HFF-Myc (cell line): ENCODE measurements at regions not wholly inside any gene's neighbourhood (a gene's known extent, or its start where the extent isn't known, plus 50 kb on each side); places are given as distances from the start of the nearest gene placed in this dataset.
"Not testable (repeated sequence)": the region's sequence is repeated elsewhere in the genome, so short reads cannot be mapped to it uniquely, and the experiment has no call there.

Source experiments
- DNase-seq: peaks from one replicate; pipeline ENCODE4 v3.0.0-alpha.2; 2011; ENCODE audit warnings: low read depth; ENCODE audit errors: extremely low read depth
- H3K4me3 ChIP-seq: replicated peaks from 2 replicates; pipeline ENCODE4 v1.5.1; 2011; ENCODE audit warnings: low read depth, mild to moderate bottlenecking, control low read depth, low read length
- CTCF ChIP-seq: IDR thresholded peaks from 2 replicates; pipeline ENCODE4 v1.5.1; 2012; ENCODE audit warnings: mild to moderate bottlenecking, low read depth, low read length, control low read depth; ENCODE audit errors: missing control alignments

- no peak overlapping the region for H3K4me3 ChIP-seq
- no peak for DNase-seq
- TF ChIP-seq CTCF: no peak
Measured at GRCh38 chr20:6355754-6356451, 233.1 kb upstream of the FERMT1 start.

GRCh38 chr20:6348908-6349307 lies 226.1 kb upstream of the FERMT1 start:
- TF ChIP-seq CTCF: no peak
- DNase-seq: no peak
- H3K4me3 ChIP-seq: no peak overlapping the region

- no peak for TF ChIP-seq CTCF
- no peak for DNase-seq
- no peak overlapping the region for H3K4me3 ChIP-seq
Measured at GRCh38 chr20:6347916-6348315, 225.1 kb upstream of the FERMT1 start.

- no peak overlapping the region for H3K4me3 ChIP-seq
- TF ChIP-seq CTCF: no peak
- DNase-seq: no peak
Measured at GRCh38 chr20:6341491-6341890, 218.7 kb upstream of the FERMT1 start.

GRCh38 chr20:6339176-6339575 lies 216.3 kb upstream of the FERMT1 start:
- DNase-seq: no peak
- TF ChIP-seq CTCF: no peak

GRCh38 chr20:6333110-6333509 lies 210.3 kb upstream of the FERMT1 start:
- TF ChIP-seq CTCF: no peak
- no peak for DNase-seq
- no peak overlapping the region for H3K4me3 ChIP-seq

More at GRCh38 chr20:6339176-6339575, 216.3 kb upstream of the FERMT1 start:
- no peak overlapping the region for H3K4me3 ChIP-seq

GRCh38 chr20:6321235-6321634 lies 198.4 kb upstream of the FERMT1 start:
- not testable (repeated sequence) for DNase-seq, H3K4me3 ChIP-seq
